ENCODE measurements at regions not wholly inside any gene's neighbourhood (a gene's known extent, or its start where the extent isn't known, plus 50 kb on each side); places are given as distances from the start of the nearest gene placed in this dataset.

DNA sequence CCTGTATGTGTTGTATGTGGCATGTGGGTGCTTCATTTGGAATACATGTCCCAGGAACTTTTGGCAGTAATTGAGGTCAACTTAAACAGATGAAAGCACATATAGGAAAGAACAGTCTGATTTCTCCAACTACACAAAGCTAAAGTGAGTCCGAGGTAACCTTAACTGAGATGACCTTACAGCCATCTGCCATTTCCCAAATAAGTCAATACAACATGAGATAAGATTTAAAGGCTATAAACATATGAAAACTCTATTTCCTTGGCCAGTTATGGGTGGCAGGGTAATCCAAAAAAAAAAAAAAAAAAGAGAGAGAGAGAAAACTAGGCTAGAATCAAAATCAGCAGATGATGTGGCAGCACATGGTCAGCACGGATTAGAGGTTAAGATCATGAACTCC, 1068.3 kb downstream of the KHDRBS2 start:
- Histone ChIP-seq H3K9me3 (no peaks in the 10 kb centered on the region), H3K4me3 (no peak overlapping the region), H3K36me3 (no peaks in the 10 kb centered on the region), H3K27me3 (ENCODE audit: low read depth) (no peaks in the 10 kb centered on the region), H3K27ac (no peak overlapping the region), H3K4me1 (no peaks in the 10 kb centered on the region)
- no peak for ATAC-seq
- TF ChIP-seq, protein P1, sequence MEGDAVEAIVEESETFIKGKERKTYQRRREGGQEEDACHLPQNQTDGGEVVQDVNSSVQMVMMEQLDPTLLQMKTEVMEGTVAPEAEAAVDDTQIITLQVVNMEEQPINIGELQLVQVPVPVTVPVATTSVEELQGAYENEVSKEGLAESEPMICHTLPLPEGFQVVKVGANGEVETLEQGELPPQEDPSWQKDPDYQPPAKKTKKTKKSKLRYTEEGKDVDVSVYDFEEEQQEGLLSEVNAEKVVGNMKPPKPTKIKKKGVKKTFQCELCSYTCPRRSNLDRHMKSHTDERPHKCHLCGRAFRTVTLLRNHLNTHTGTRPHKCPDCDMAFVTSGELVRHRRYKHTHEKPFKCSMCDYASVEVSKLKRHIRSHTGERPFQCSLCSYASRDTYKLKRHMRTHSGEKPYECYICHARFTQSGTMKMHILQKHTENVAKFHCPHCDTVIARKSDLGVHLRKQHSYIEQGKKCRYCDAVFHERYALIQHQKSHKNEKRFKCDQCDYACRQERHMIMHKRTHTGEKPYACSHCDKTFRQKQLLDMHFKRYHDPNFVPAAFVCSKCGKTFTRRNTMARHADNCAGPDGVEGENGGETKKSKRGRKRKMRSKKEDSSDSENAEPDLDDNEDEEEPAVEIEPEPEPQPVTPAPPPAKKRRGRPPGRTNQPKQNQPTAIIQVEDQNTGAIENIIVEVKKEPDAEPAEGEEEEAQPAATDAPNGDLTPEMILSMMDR (IDR thresholded peaks at IDR 0.05), result no peak
- DNase-seq, result no peak
- intact Hi-C loops (cut with DNase I), result no loop called here

DNA sequence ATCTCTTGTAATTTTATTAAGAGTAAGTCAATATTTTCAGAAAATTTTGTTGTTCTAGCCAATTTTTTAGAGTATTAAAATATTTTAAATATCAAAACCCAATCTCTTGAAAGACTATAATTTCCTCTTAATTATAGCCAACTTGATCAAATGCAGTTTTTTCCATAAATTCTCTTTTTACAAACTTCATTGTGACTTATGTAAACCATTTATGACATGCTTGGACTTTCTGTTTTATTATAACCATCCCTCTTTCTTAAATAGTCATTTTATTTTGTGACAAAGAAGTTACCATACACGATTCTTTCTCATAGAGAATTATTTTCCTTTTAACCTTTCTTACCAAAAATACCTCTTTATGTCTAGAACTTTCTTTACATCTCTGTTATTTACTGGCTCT, 1075.5 kb downstream of the KHDRBS2 start:
- Histone ChIP-seq H3K9me3 (peaks cover 27% of the 10 kb centered on the region), H3K36me3 (no peaks in the 10 kb centered on the region), H3K4me3 (no peak overlapping the region), H3K27me3 (ENCODE audit: low read depth) (no peaks in the 10 kb centered on the region), H3K4me1 (no peaks in the 10 kb centered on the region), H3K27ac (no peak overlapping the region)
- no peak for ATAC-seq
- intact Hi-C loops (cut with DNase I), result no loop called here
- TF ChIP-seq, protein P1 (IDR thresholded peaks at IDR 0.05), result no peak
- DNase-seq, result no peak

DNA sequence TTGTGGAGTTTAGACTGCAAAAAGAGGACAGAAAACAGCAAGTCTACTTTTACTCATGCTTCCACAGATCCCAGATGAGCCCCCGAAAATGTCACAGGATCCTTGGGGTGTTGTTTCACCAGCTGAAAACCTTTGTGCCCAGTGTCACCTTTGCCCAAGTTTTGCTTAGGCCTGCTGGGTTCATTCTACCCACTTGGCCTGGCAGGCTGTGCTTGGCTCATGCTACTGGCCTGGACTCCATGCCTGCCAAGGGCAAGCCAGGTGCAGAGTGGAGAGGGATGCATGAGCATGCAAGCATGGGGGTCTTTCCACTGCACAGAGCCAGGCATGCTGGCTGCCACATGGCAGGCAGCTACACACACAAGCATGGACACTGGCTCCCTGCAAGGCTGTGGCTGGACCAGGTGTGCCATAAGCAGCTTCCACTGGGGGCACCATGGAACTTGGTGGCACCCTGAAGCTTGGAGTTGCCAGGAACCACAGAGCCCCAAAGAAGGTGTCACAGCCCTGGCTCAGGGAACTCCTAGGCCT, 1082.0 kb downstream of the KHDRBS2 start:
- no peaks in the 10 kb centered on the region for H3K4me1 ChIP-seq
- H3K36me3 ChIP-seq, result no peaks in the 10 kb centered on the region
- ATAC-seq, result peak in 1 of 2 donors; percentile 30
- TF ChIP-seq, protein P1 (IDR thresholded peaks at IDR 0.05), result no peak
- intact Hi-C loops (cut with DNase I), result no loop called here
- H3K9me3 ChIP-seq, result peaks cover 11% of the 10 kb centered on the region
- H3K4me3 ChIP-seq, result no peak overlapping the region
- DNase-seq, result no peak
- no peak overlapping the region for H3K27ac ChIP-seq
- H3K27me3 ChIP-seq (ENCODE audit: low read depth), result no peaks in the 10 kb centered on the region

DNA sequence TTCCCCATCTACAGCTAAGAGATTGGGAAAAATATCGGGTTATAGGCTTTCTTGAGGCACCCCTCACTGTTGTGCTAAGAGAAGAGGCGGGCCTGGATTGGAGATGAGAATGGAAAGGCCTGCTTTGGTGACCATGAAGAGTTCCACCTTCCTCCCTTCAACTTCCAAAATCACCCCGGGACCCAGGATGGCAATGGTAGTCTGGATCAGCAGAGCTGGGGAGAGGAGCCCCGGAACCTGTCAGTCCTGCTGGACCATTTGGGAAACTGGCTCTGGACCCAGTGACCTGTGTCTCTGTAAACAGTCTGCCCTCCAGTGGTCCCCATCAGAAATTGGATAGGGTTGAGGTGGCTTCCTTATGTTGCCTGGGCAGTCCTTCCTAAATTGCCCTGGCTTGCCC, 1085.6 kb downstream of the KHDRBS2 start:
- H3K9me3 ChIP-seq, result peaks cover 6% of the 10 kb centered on the region
- no peak overlapping the region for H3K27ac ChIP-seq
- H3K4me3 ChIP-seq, result no peak overlapping the region
- no peak for DNase-seq
- TF ChIP-seq, protein P1 (IDR thresholded peaks at IDR 0.05), result no peak
- H3K4me1 ChIP-seq, result no peaks in the 10 kb centered on the region
- no peak for ATAC-seq
- no peaks in the 10 kb centered on the region for H3K27me3 ChIP-seq (ENCODE audit: low read depth)
- intact Hi-C loops (cut with DNase I), result no loop called here
- no peaks in the 10 kb centered on the region for H3K36me3 ChIP-seq

DNA sequence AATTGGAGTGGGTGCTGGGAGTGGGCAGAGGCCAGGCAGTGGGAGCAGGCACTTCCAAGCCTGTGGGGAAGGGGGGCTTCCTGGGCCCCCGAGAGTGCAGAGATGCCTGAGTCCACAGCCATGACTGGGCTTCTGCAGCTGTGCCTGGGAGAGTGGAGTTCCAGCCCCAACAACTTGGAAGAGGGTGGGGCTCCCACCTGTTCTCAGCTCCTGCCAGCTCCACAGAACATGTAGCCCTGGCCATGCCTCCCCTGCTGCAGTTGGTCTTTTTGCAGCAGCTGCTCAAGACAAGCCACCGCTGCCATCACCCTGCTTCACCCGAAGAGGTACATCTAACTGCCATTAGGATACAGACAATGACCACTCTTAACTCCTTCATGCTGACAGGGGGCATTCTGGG, 1092.3 kb downstream of the KHDRBS2 start:
- Histone ChIP-seq H3K27me3 (ENCODE audit: low read depth) (no peaks in the 10 kb centered on the region), H3K9me3 (peaks cover 3% of the 10 kb centered on the region), H3K27ac (no peak overlapping the region), H3K4me3 (no peak overlapping the region), H3K36me3 (no peaks in the 10 kb centered on the region), H3K4me1 (no peaks in the 10 kb centered on the region)
- TF ChIP-seq, protein P1 (IDR thresholded peaks at IDR 0.05), result no peak
- DNase-seq, result no peak
- intact Hi-C loops (cut with DNase I), result no loop called here
- no peak for ATAC-seq

DNA sequence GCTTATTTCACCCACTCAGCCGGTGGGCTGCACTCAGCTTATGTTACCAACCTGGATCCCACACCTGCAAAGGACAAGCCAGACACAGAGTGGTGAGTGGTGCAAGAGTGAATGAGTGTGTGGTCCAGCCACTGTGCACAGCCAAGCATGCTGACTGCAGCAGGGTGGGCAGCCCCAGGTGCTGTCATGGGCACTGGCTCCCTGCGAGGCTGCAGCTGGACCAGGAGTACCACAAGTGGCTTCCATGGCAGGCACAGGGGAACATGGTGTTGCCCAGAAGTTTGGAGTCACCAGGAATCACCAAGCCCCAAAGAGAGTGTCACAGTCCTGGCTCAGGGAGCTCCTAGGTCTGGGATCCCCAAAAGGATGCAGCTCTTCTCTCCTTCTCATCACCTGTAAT, 1093.4 kb downstream of the KHDRBS2 start:
- Histone ChIP-seq H3K27me3 (ENCODE audit: low read depth) (no peaks in the 10 kb centered on the region), H3K27ac (no peak overlapping the region), H3K9me3 (no peaks in the 10 kb centered on the region), H3K36me3 (no peaks in the 10 kb centered on the region), H3K4me1 (no peaks in the 10 kb centered on the region), H3K4me3 (no peak overlapping the region)
- DNase-seq (no peak), ATAC-seq (peak in 1 of 2 donors; percentile 11)
- TF ChIP-seq, protein P1 (IDR thresholded peaks at IDR 0.05), result no peak
- intact Hi-C loops (cut with DNase I), result no loop called here
